SU-DHL-6 (cell line): ENCODE measurements at regions not wholly inside any gene's neighbourhood (a gene's known extent, or its start where the extent isn't known, plus 50 kb on each side); places are given as distances from the start of the nearest gene placed in this dataset.

Experiments
- H2AFZ ChIP-seq: fragments of 200-600 bp; sonication (generic); 2 replicates; pipeline ENCODE4 v1.6.1; 2014; ENCODE audit warnings: low read depth, mild to moderate bottlenecking, moderate library complexity, mixed read lengths, antibody characterized with exemption, low read length; ENCODE audit not compliant: severe bottlenecking
- H3F3A ChIP-seq: fragments of 200-600 bp; shearing (Covaris generic); 2 replicates; pipeline ENCODE4 v1.6.0; 2016; ENCODE audit warnings: antibody characterized with exemption, mild to moderate bottlenecking; ENCODE audit not compliant: insufficient read depth
- H3K27ac ChIP-seq: fragments of 200-600 bp; sonication (generic); 2 replicates; pipeline ENCODE4 v1.5.1; 2016; ENCODE audit warnings: low read depth, mild to moderate bottlenecking, low read length, moderate library complexity, mixed read lengths
- H3K27me3 ChIP-seq: fragments of 200-600 bp; sonication (generic), shearing (Covaris generic); 2 replicates; pipeline ENCODE4 v1.6.0; 2014; ENCODE audit warnings: mild to moderate bottlenecking, low read length
- H3K36me3 ChIP-seq: fragments of 200-600 bp; sonication (generic); 2 replicates; pipeline ENCODE4 v1.6.1; 2014; ENCODE audit warnings: mild to moderate bottlenecking, low read length, mixed read lengths
- H3K4me2 ChIP-seq: fragments of 300-600, 200-600 bp; shearing (Covaris generic), sonication (generic); 2 replicates; pipeline ENCODE4 v1.6.0; 2014; ENCODE audit warnings: low read length, low read depth, mild to moderate bottlenecking; ENCODE audit not compliant: poor library complexity, severe bottlenecking
- H3K4me3 ChIP-seq: fragments of 200-600 bp; sonication (generic); 2 replicates; pipeline ENCODE4 v1.5.1; 2014; ENCODE audit warnings: antibody characterized with exemption, low read length, mild to moderate bottlenecking, mixed read lengths; ENCODE audit not compliant: insufficient read depth, poor library complexity, severe bottlenecking
- H3K79me2 ChIP-seq: fragments of 200-600 bp; sonication (generic); 2 replicates; pipeline ENCODE4 v1.6.1; 2014; ENCODE audit warnings: mild to moderate bottlenecking, low read length, moderate library complexity; ENCODE audit not compliant: insufficient read depth
- H3K9ac ChIP-seq: fragments of 200-600 bp; sonication (generic); 2 replicates; pipeline ENCODE4 v1.7.0; 2014; ENCODE audit warnings: mild to moderate bottlenecking, low read length
- H3K9me2 ChIP-seq: fragments of 200-600 bp; sonication (generic); replicated peaks from 2 replicates; pipeline ENCODE4 v1.6.1; 2014; ENCODE audit warnings: low read length; ENCODE audit not compliant: insufficient read depth
- H3K9me3 ChIP-seq: fragments of 200-600 bp; sonication (generic); 2 replicates; pipeline ENCODE4 v1.6.1; 2014; ENCODE audit warnings: low read length, mixed read lengths; ENCODE audit not compliant: insufficient read depth
- H4K20me1 ChIP-seq: fragments of 200-600 bp; sonication (generic); 2 replicates; pipeline ENCODE4 v1.6.1; 2014; ENCODE audit warnings: low read depth, mild to moderate bottlenecking, antibody characterized with exemption, low read length, moderate library complexity, mixed read lengths
- EZH2phosphoT487 ChIP-seq: fragments of 200-600 bp; sonication (generic), shearing (Covaris generic); conservative IDR thresholded peaks from 2 replicates; pipeline ENCODE4 v1.6.1; 2018; ENCODE audit warnings: mild to moderate bottlenecking, antibody characterized with exemption, low read length, moderate library complexity, mixed read lengths
- TF ChIP-seq, protein P1 (sequence below): fragments of 200-600 bp; sonication (generic); IDR thresholded peaks from one replicate; pipeline ENCODE4 v1.5.1; 2017; ENCODE audit warnings: antibody characterized with exemption, mild to moderate bottlenecking, low read length, moderate library complexity; ENCODE audit not compliant: insufficient read depth, poor library complexity, severe bottlenecking

DNA sequence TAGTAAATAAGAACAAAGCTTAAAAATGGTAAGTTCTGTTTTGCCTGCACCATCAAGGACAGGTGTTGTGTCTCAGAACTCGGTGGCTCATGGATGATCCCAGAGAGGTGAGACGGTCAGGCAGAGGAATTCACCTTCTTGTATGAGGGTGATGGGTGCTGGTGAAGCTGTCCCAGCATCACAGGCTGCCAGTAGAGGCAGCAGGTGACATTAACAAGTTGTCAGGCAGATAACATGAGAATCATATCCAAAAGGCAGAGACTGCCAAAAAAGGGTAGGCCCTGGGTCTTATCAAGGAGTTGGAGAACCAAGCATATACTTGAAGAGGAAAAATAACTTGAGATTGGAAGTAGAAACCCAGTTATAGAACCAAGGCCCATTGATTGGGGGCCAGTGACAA, 437.8 kb downstream of the DYNC2H1 start:
- Histone ChIP-seq H3K9me3 (no peaks in the 10 kb centered on the region), H3K79me2 (no peaks in the 10 kb centered on the region), H3K9ac (no peak overlapping the region), H3F3A (no peaks in the 10 kb centered on the region), H3K4me2 (no peak overlapping the region), H3K27me3 (no peaks in the 10 kb centered on the region), H3K9me2 (no peaks in the 10 kb centered on the region), H3K4me3 (no peak overlapping the region), H4K20me1 (no peaks in the 10 kb centered on the region), H3K27ac (no peak overlapping the region), H2AFZ (no peak overlapping the region), H3K36me3 (no peaks in the 10 kb centered on the region)
- no peak for TF ChIP-seq EZH2phosphoT487
- TF ChIP-seq, protein P1, sequence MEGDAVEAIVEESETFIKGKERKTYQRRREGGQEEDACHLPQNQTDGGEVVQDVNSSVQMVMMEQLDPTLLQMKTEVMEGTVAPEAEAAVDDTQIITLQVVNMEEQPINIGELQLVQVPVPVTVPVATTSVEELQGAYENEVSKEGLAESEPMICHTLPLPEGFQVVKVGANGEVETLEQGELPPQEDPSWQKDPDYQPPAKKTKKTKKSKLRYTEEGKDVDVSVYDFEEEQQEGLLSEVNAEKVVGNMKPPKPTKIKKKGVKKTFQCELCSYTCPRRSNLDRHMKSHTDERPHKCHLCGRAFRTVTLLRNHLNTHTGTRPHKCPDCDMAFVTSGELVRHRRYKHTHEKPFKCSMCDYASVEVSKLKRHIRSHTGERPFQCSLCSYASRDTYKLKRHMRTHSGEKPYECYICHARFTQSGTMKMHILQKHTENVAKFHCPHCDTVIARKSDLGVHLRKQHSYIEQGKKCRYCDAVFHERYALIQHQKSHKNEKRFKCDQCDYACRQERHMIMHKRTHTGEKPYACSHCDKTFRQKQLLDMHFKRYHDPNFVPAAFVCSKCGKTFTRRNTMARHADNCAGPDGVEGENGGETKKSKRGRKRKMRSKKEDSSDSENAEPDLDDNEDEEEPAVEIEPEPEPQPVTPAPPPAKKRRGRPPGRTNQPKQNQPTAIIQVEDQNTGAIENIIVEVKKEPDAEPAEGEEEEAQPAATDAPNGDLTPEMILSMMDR = no peak

GRCh38 chr11:103547691-103548090, 438.5 kb downstream of the DYNC2H1 start:
- Histone ChIP-seq H3K4me3 (no peak overlapping the region), H3K27me3 (no peaks in the 10 kb centered on the region), H3K27ac (no peak overlapping the region), H4K20me1 (no peaks in the 10 kb centered on the region), H3K79me2 (no peaks in the 10 kb centered on the region), H3K36me3 (no peaks in the 10 kb centered on the region), H3K9ac (no peak overlapping the region), H3K9me3 (no peaks in the 10 kb centered on the region), H3K4me2 (no peak overlapping the region), H2AFZ (no peak overlapping the region), H3K9me2 (no peaks in the 10 kb centered on the region), H3F3A (no peaks in the 10 kb centered on the region)
- TF ChIP-seq EZH2phosphoT487 = no peak
- TF ChIP-seq, protein P1 = no peak

DNA sequence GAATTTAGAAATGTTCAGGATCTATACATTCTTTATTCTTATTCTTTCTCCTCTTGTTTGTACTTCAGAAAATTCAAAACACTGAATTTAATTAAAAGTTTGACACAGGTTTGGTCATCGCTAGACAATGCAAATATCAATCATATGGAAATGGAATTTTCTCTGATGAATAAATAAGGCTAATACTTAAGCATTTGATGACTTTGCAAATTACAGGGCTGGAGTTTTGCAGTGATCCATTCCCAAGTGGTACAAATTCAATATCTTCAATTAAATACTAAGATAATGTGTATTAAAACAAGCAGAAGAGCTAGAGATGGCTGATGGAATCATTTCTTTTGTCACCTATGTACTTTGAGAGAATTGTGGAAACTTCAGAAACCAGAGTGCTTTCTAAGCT, 439.6 kb downstream of the DYNC2H1 start:
- no peak overlapping the region for H2AFZ ChIP-seq
- H4K20me1 ChIP-seq = no peaks in the 10 kb centered on the region
- no peak overlapping the region for H3K9ac ChIP-seq
- H3K9me2 ChIP-seq = no peaks in the 10 kb centered on the region
- no peaks in the 10 kb centered on the region for H3K79me2 ChIP-seq
- H3K36me3 ChIP-seq = no peaks in the 10 kb centered on the region
- H3K27me3 ChIP-seq = no peaks in the 10 kb centered on the region
- H3K9me3 ChIP-seq = no peaks in the 10 kb centered on the region
- H3K4me3 ChIP-seq = no peak overlapping the region
- no peak overlapping the region for H3K27ac ChIP-seq
- TF ChIP-seq, protein P1 = no peak
- no peaks in the 10 kb centered on the region for H3F3A ChIP-seq
- H3K4me2 ChIP-seq = no peak overlapping the region

DNA sequence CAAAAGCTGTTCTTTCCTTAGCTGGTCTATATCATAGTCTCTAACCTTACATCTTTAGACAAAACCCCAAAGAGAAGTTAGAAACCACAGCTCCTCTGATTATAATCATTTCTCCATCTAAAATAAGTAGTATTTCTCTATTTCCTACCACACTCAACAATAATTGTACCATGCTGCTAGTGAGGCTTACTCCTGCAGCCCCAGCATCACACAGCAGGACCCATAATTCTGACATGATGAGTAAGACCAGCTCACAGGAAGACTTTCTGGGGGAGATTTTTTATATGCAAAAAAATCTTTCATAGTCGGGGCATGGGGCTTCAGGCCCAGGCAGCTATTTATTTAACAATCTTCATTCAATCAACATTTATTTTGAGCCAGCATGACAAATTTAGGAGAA, 441.6 kb downstream of the DYNC2H1 start:
- Histone ChIP-seq H3K9me3 (no peaks in the 10 kb centered on the region), H4K20me1 (no peaks in the 10 kb centered on the region), H3K9ac (no peak overlapping the region), H3K36me3 (no peaks in the 10 kb centered on the region), H3K27me3 (no peaks in the 10 kb centered on the region), H3K4me3 (no peak overlapping the region), H3F3A (no peaks in the 10 kb centered on the region), H3K9me2 (no peaks in the 10 kb centered on the region), H3K79me2 (no peaks in the 10 kb centered on the region), H2AFZ (no peak overlapping the region), H3K27ac (no peak overlapping the region), H3K4me2 (no peak overlapping the region)
- TF ChIP-seq, protein P1 = no peak
- TF ChIP-seq EZH2phosphoT487 = no peak
